DOHH2 (cell line): ENCODE measurements at regions not wholly inside any gene's neighbourhood (a gene's known extent, or its start where the extent isn't known, plus 50 kb on each side); places are given as distances from the start of the nearest gene placed in this dataset.

Experiments
- H3F3A ChIP-seq: fragments of 200-600 bp; sonication (generic), shearing (Covaris generic); 2 replicates; pipeline ENCODE4 v1.6.0; 2016; ENCODE audit warnings: antibody characterized with exemption, mild to moderate bottlenecking; ENCODE audit not compliant: control insufficient read depth, insufficient read depth
- H3K27ac ChIP-seq: fragments of 200-600 bp; sonication (generic); 2 replicates; pipeline ENCODE4 v1.5.1; 2014; ENCODE audit warnings: low read depth, mild to moderate bottlenecking, low read length, moderate library complexity
- H3K27me3 ChIP-seq: fragments of 200-600 bp; sonication (generic); 2 replicates; pipeline ENCODE4 v1.6.1; 2014; ENCODE audit warnings: mild to moderate bottlenecking, low read length, mixed read lengths; ENCODE audit not compliant: control insufficient read depth
- H3K36me3 ChIP-seq: fragments of 200-600 bp; sonication (generic); 2 replicates; pipeline ENCODE4 v1.6.1; 2014; ENCODE audit warnings: mild to moderate bottlenecking, low read length, moderate library complexity, mixed read lengths; ENCODE audit not compliant: control insufficient read depth
- H3K4me1 ChIP-seq: fragments of 200-600 bp; sonication (generic); 2 replicates; pipeline ENCODE4 v1.6.1; 2014; ENCODE audit warnings: mild to moderate bottlenecking, low read length, mixed read lengths; ENCODE audit not compliant: control insufficient read depth
- H3K4me2 ChIP-seq: fragments of 200-600 bp; sonication (generic); 2 replicates; pipeline ENCODE4 v1.6.0; 2014; ENCODE audit warnings: mild to moderate bottlenecking, low read length, moderate library complexity
- H3K4me3 ChIP-seq: fragments of 200-600 bp; sonication (generic); 2 replicates; pipeline ENCODE4 v1.5.1; 2014; ENCODE audit warnings: mild to moderate bottlenecking, low read length, mixed read lengths
- H3K79me2 ChIP-seq: fragments of 200-600 bp; sonication (generic); 2 replicates; pipeline ENCODE4 v1.6.1; 2014; ENCODE audit warnings: mild to moderate bottlenecking, low read length, mixed read lengths; ENCODE audit not compliant: control insufficient read depth
- H3K9me2 ChIP-seq: fragments of 200-600 bp; sonication (generic); replicated peaks from 2 replicates; pipeline ENCODE4 v1.6.1; 2014; ENCODE audit warnings: mild to moderate bottlenecking, low read length, mixed read lengths; ENCODE audit not compliant: control insufficient read depth
- H3K9me3 ChIP-seq: fragments of 200-600 bp; sonication (generic); 2 replicates; pipeline ENCODE4 v1.6.1; 2014; ENCODE audit warnings: antibody characterized with exemption, low read length, mixed read lengths; ENCODE audit not compliant: control insufficient read depth, insufficient read depth
- H4K20me1 ChIP-seq: fragments of 200-600 bp; sonication (generic); 2 replicates; pipeline ENCODE4 v1.6.0; 2014; ENCODE audit warnings: low read depth, mild to moderate bottlenecking, antibody characterized with exemption, low read length, moderate library complexity; ENCODE audit not compliant: control insufficient read depth, insufficient read depth
- CTCF ChIP-seq: fragments of 200-600 bp; sonication (generic); IDR thresholded peaks from one replicate; pipeline ENCODE4 v1.5.1; 2014; ENCODE audit warnings: antibody characterized with exemption, mild to moderate bottlenecking, low read depth, low read length; ENCODE audit not compliant: poor library complexity, severe bottlenecking
- EZH2phosphoT487 ChIP-seq: fragments of 200-600 bp; sonication (generic); IDR thresholded peaks from 2 replicates; pipeline ENCODE4 v1.6.1; 2017; ENCODE audit warnings: borderline replicate concordance, mild to moderate bottlenecking, antibody characterized with exemption, low read length, moderate library complexity, mixed read lengths

- TF ChIP-seq CTCF (no peak), EZH2phosphoT487 (no peak)
These were observed 868.7 kb downstream of the BCL11A start for GRCh38 chr2:59684771-59685166.

GRCh38 chr2:59684116-59684770 lies 869.2 kb downstream of the BCL11A start:
- H3K4me3 ChIP-seq, result no peak overlapping the region
- no peaks in the 10 kb centered on the region for H3K79me2 ChIP-seq
- H4K20me1 ChIP-seq, result no peaks in the 10 kb centered on the region
- no peaks in the 10 kb centered on the region for H3K36me3 ChIP-seq
- no peaks in the 10 kb centered on the region for H3K4me1 ChIP-seq
- H3K4me2 ChIP-seq, result no peak overlapping the region
- no peak overlapping the region for H3K27ac ChIP-seq
- H3K27me3 ChIP-seq, result no peaks in the 10 kb centered on the region
- H3F3A ChIP-seq, result no peaks in the 10 kb centered on the region
- no peaks in the 10 kb centered on the region for H3K9me3 ChIP-seq
- no peak for TF ChIP-seq EZH2phosphoT487
- no peak for TF ChIP-seq CTCF
- H3K9me2 ChIP-seq, result no peaks in the 10 kb centered on the region

More at GRCh38 chr2:59684771-59685166, 868.7 kb downstream of the BCL11A start:
- no peaks in the 10 kb centered on the region for H3K36me3 ChIP-seq
- no peak overlapping the region for H3K4me3 ChIP-seq
- no peaks in the 10 kb centered on the region for H3K9me2 ChIP-seq
- H3K9me3 ChIP-seq, result no peaks in the 10 kb centered on the region
- H3K27ac ChIP-seq, result no peak overlapping the region
- no peaks in the 10 kb centered on the region for H3K4me1 ChIP-seq
- H3F3A ChIP-seq, result no peaks in the 10 kb centered on the region
- H4K20me1 ChIP-seq, result no peaks in the 10 kb centered on the region
- H3K4me2 ChIP-seq, result no peak overlapping the region
- no peaks in the 10 kb centered on the region for H3K27me3 ChIP-seq
- no peaks in the 10 kb centered on the region for H3K79me2 ChIP-seq

GRCh38 chr2:59680863-59681262 lies 872.6 kb downstream of the BCL11A start:
- Histone ChIP-seq H3K9me2 (no peaks in the 10 kb centered on the region), H3K4me3 (no peak overlapping the region), H3K9me3 (no peaks in the 10 kb centered on the region), H3F3A (no peaks in the 10 kb centered on the region), H3K27ac (no peak overlapping the region), H3K27me3 (no peaks in the 10 kb centered on the region), H3K36me3 (no peaks in the 10 kb centered on the region), H3K4me1 (peaks cover 3% of the 10 kb centered on the region; the same call in 1 of the 2 replicates), H3K4me2 (no peak overlapping the region), H4K20me1 (no peaks in the 10 kb centered on the region), H3K79me2 (no peaks in the 10 kb centered on the region)
- TF ChIP-seq EZH2phosphoT487, result no peak

DNA sequence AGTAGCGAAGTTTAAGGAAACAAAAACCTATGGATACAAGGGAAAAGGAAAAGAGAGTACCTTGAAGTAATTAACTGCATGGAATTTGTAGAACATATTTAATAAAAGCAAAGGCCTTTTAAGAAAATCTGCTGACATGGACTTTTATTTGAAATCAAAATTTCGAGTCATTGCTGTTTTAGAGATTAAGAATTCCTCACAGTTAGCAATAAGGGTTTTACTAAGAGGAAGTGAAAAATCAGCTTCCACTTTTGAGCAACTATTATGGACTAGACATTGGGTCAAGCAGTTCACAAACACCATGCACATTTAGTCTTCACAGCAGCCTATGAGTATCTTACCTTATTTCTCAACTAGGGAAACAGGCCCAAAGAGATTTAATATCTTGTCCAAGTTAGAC lies 876.3 kb downstream of the BCL11A start:
- Histone ChIP-seq H3K27ac (no peak overlapping the region), H3K36me3 (no peaks in the 10 kb centered on the region), H3F3A (no peaks in the 10 kb centered on the region), H3K4me3 (no peak overlapping the region), H3K79me2 (no peaks in the 10 kb centered on the region), H3K27me3 (no peaks in the 10 kb centered on the region), H3K9me3 (no peaks in the 10 kb centered on the region), H3K4me2 (no peak overlapping the region), H3K9me2 (no peaks in the 10 kb centered on the region), H4K20me1 (no peaks in the 10 kb centered on the region), H3K4me1 (peaks cover 3% of the 10 kb centered on the region; the same call in 1 of the 2 replicates)
- no peak for TF ChIP-seq CTCF
- TF ChIP-seq EZH2phosphoT487, result no peak
